ENCODE measurements at regions not wholly inside any gene's neighbourhood (a gene's known extent, or its start where the extent isn't known, plus 50 kb on each side); places are given as distances from the start of the nearest gene placed in this dataset.

- H3K9me3 ChIP-seq: no peaks in the 10 kb centered on the region
- TF ChIP-seq EP300 (IDR thresholded peaks at IDR 0.05) (no peak), POLR2A (IDR thresholded peaks at IDR 0.05) (no peak), CTCF (IDR thresholded peaks at IDR 0.05) (no peak)
- H3K4me1 ChIP-seq: no peaks in the 10 kb centered on the region
- DNase-seq (ENCODE audit: low spot score in 2 of 2): no peak
- no peaks in the 10 kb centered on the region for H3K36me3 ChIP-seq
- H3K27ac ChIP-seq: no peak overlapping the region
- WGBS, 2 donors: 71 to 73% methylated on average over 5 of the region's 5 CpGs
- no peaks in the 10 kb centered on the region for H3K27me3 ChIP-seq
- no peak overlapping the region for H3K4me3 ChIP-seq
These were observed 193.2 kb upstream of the ASIC2 start for GRCh38 chr17:33486135-33486885.

DNA sequence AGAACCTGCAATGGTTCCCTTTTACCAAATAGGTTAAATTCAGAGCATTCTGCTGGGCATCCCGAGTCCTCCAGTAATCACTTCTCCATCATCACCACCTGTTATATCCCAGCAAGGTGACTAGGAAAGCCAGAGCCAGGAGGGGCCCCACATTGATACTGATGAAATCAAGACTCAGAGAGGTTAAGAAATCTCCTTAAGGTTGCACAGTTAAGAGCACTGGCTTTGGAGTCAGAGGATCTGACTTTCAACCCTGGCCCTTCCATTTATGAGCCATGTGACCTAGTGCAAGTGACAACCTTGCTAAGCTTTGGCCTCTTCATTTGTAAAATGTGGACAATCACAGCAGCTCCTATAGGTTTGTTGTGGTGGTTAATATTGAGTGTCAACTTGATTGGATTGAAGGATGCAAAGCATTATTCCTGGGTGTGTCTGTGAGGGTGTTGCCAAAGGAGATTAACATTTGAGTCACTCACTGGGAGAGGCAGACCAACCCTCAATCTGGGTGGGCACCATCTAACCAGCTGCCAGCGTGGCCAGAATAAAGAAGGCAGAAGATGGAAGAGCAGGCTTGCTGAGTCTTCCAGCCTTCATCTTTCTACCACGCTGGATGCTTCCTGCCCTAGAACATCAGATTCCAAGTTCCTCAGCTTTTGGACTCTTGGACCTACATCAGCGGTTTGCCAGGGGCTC, 194.2 kb upstream of the ASIC2 start:
- DNase-seq (ENCODE audit: low spot score in 2 of 2): no peak
- no peaks in the 10 kb centered on the region for H3K27me3 ChIP-seq
- no peaks in the 10 kb centered on the region for H3K36me3 ChIP-seq
- H3K4me3 ChIP-seq: no peak overlapping the region
- WGBS, 2 donors: 84 to 85% methylated on average over 4 of the region's 4 CpGs
- H3K4me1 ChIP-seq: no peaks in the 10 kb centered on the region
- no peaks in the 10 kb centered on the region for H3K9me3 ChIP-seq
- H3K27ac ChIP-seq: no peak overlapping the region
- TF ChIP-seq CTCF (IDR thresholded peaks at IDR 0.05) (no peak), EP300 (IDR thresholded peaks at IDR 0.05) (no peak), POLR2A (IDR thresholded peaks at IDR 0.05) (no peak)

DNA sequence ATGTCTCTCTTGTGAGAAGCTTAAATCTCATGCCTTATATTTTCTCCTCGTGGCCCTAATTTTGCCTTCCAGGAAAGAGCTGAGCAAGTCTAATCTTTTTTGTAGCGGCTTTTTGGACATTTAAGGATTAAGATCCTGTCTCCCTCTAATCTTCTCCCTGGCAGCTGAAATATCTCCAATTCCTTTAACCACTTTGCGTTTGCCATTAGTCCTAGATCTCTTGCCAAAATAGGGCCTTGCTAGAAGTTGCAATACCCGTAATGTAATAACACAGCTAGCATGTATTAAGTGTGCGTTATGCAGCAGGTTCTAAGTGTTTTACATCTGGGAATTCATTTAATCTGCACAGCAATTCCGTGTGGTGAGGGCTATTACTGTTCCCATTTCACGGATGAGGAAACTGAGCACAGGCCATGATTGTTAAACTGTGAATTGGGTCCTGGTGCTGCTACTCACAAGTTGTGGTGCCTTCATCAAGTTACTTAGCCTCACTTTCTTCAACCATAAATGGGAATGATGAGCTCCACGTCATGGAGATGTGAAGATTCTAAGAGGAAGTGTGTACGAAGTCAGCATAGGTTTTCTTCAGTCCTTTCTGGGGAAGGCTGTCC, 198.9 kb upstream of the ASIC2 start:
- Histone ChIP-seq H3K27me3 (no peaks in the 10 kb centered on the region), H3K4me1 (no peaks in the 10 kb centered on the region), H3K36me3 (no peaks in the 10 kb centered on the region), H3K9me3 (no peaks in the 10 kb centered on the region), H3K4me3 (no peak overlapping the region), H3K27ac (no peak overlapping the region)
- TF ChIP-seq EP300 (IDR thresholded peaks at IDR 0.05): no peak
- no peak for TF ChIP-seq CTCF (IDR thresholded peaks at IDR 0.05)
- no peak for TF ChIP-seq POLR2A (IDR thresholded peaks at IDR 0.05)
- no peak for DNase-seq (ENCODE audit: low spot score in 2 of 2)
- WGBS, 2 donors: 87 to 89% methylated on average over 9 of the region's 9 CpGs

DNA sequence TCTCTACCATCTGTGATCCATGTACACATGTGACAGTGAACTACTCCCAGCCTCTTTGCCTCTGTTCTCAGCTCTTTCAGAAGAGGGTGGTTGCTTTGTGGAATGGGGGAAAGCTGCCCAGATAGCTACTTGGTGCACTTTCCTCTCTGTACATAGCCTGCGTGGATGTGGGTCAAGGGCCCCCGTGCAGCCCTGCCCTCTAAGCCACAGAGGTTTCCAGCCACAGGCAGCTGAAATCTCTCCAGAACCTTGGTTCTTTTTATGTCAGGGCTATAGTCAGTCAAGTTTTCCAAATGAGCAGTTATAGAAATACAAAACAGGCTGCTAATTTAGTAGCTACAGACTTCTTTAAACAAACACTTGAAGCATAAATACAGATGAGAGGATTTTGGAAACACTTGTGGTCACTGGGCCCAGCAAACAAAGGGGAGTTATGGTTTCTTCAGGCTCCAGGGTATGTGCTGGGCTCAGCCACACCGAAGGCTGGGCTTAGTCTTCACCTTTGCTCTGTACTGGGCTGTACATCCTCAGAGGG, 199.7 kb upstream of the ASIC2 start:
- Histone ChIP-seq H3K4me1 (no peaks in the 10 kb centered on the region), H3K27me3 (no peaks in the 10 kb centered on the region), H3K4me3 (no peak overlapping the region), H3K36me3 (no peaks in the 10 kb centered on the region), H3K27ac (no peak overlapping the region), H3K9me3 (no peaks in the 10 kb centered on the region)
- TF ChIP-seq POLR2A (IDR thresholded peaks at IDR 0.05) (no peak), CTCF (IDR thresholded peaks at IDR 0.05) (no peak), EP300 (IDR thresholded peaks at IDR 0.05) (no peak)
- DNase-seq (ENCODE audit: low spot score in 2 of 2): no peak
- 44 to 54% methylated on average over 3 of the region's 3 CpGs for WGBS, 2 donors

DNA sequence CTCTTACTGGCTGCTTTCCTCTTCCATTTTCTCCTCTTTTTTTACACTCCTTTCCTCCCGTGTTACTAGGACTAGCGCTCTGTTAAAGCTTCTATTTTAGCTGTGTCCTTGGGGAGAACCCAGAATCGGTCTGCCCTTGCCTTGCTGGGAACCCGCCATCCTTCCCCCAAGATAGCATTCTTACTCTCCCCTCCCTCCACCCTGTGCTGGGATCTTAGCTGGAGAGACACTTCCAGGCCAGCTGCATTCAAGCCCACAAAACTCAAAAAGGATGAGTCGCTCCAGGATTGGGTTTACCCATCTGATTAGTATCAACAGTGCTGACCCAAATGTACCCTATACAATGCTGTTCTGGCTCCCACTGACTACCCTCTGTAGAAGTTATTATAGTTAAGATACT, 200.5 kb upstream of the ASIC2 start:
- no peaks in the 10 kb centered on the region for H3K9me3 ChIP-seq
- no peak overlapping the region for H3K4me3 ChIP-seq
- H3K27me3 ChIP-seq: no peaks in the 10 kb centered on the region
- H3K4me1 ChIP-seq: no peaks in the 10 kb centered on the region
- no peak for DNase-seq (ENCODE audit: low spot score in 2 of 2)
- WGBS, 2 donors: 59 to 71% methylated on average over 5 of the region's 5 CpGs
- H3K27ac ChIP-seq: no peak overlapping the region
- no peak for TF ChIP-seq POLR2A (IDR thresholded peaks at IDR 0.05)
- TF ChIP-seq CTCF (IDR thresholded peaks at IDR 0.05): no peak
- TF ChIP-seq EP300 (IDR thresholded peaks at IDR 0.05): no peak
- H3K36me3 ChIP-seq: no peaks in the 10 kb centered on the region
